MM.1S (cell line): ENCODE measurements at regions not wholly inside any gene's neighbourhood (a gene's known extent, or its start where the extent isn't known, plus 50 kb on each side); places are given as distances from the start of the nearest gene placed in this dataset.

Experiments
- DNase-seq: peaks from one replicate; pipeline ENCODE4 v3.0.0-alpha.2; 2015
- H2AFZ ChIP-seq: fragments of 300-600 bp; sonication (generic); 2 replicates; pipeline ENCODE4 v1.6.0; 2016; ENCODE audit warnings: antibody characterized with exemption, low read length
- H3F3A ChIP-seq: fragments of 300-600 bp; sonication (generic); 2 replicates; pipeline ENCODE4 v1.6.1; 2016; ENCODE audit warnings: mild to moderate bottlenecking, antibody characterized with exemption, low read length, moderate library complexity, mixed read lengths; ENCODE audit not compliant: insufficient read depth
- H3K27ac ChIP-seq: fragments of 300-600 bp; sonication (generic); 2 replicates; pipeline ENCODE4 v1.5.1; 2016; ENCODE audit warnings: mild to moderate bottlenecking, low read length
- H3K27me3 ChIP-seq: fragments of 300-600 bp; sonication (generic); replicated peaks from 2 replicates; pipeline ENCODE4 v1.6.0; 2016; ENCODE audit warnings: low read length; ENCODE audit not compliant: insufficient read depth
- H3K36me3 ChIP-seq: fragments of 300-600 bp; sonication (generic); replicated peaks from 2 replicates; pipeline ENCODE4 v1.6.1; 2016; ENCODE audit warnings: mild to moderate bottlenecking, low read length, mixed read lengths; ENCODE audit not compliant: insufficient read depth
- H3K4me1 ChIP-seq: fragments of 300-600 bp; sonication (generic); 2 replicates; pipeline ENCODE4 v1.6.1; 2016; ENCODE audit warnings: low read length, mixed read lengths
- H3K4me2 ChIP-seq: fragments of 300-600 bp; sonication (generic); 2 replicates; pipeline ENCODE4 v1.6.0; 2016; ENCODE audit warnings: low read depth, low read length
- H3K4me3 ChIP-seq: fragments of 300-600 bp; sonication (generic); 2 replicates; pipeline ENCODE4 v1.5.1; 2016; ENCODE audit warnings: low read length, mixed read lengths
- H3K79me2 ChIP-seq: fragments of 300-600 bp; sonication (generic); 2 replicates; pipeline ENCODE4 v1.6.1; 2016; ENCODE audit warnings: mixed run types, low read length, mixed read lengths
- H3K9ac ChIP-seq: fragments of 300-600 bp; sonication (generic); 2 replicates; pipeline ENCODE4 v1.6.1; 2016; ENCODE audit warnings: low read length, mixed read lengths
- H3K9me2 ChIP-seq: fragments of 300-600 bp; sonication (generic); replicated peaks from 2 replicates; pipeline ENCODE4 v1.6.1; 2016; ENCODE audit warnings: mild to moderate bottlenecking, low read length, mixed read lengths; ENCODE audit not compliant: insufficient read depth
- H3K9me3 ChIP-seq: fragments of 300-600 bp; sonication (generic); replicated peaks from 2 replicates; pipeline ENCODE4 v1.6.1; 2016; ENCODE audit warnings: mild to moderate bottlenecking, low read length, mixed read lengths; ENCODE audit not compliant: insufficient read depth
- H4K20me1 ChIP-seq: fragments of 300-600 bp; sonication (generic); 2 replicates; pipeline ENCODE4 v1.6.1; 2016; ENCODE audit warnings: mild to moderate bottlenecking, low read length, moderate library complexity, mixed read lengths; ENCODE audit not compliant: insufficient read depth
- CTCF ChIP-seq: fragments of 300-600 bp; sonication (generic); IDR thresholded peaks from 2 replicates; pipeline ENCODE4 v1.5.1; 2016; ENCODE audit warnings: antibody characterized with exemption, low read length, mixed read lengths
- EZH2 ChIP-seq: fragments of 300-600 bp; sonication (generic); optimal IDR thresholded peaks from 2 replicates; pipeline ENCODE3; 2017; ENCODE audit warnings: low read depth, mild to moderate bottlenecking, antibody characterized with exemption, low read length, mixed read lengths
- EZH2phosphoT487 ChIP-seq: fragments of 300-600 bp; sonication (generic); IDR thresholded peaks from 2 replicates; pipeline ENCODE4 v1.6.1; 2018; ENCODE audit warnings: antibody characterized with exemption, low read length

- no peaks in the 10 kb centered on the region for H3K27me3 ChIP-seq
- H3K9me2 ChIP-seq = no peaks in the 10 kb centered on the region
- H3F3A ChIP-seq = no peaks in the 10 kb centered on the region
- H3K9ac ChIP-seq = no peak overlapping the region
- no peaks in the 10 kb centered on the region for H3K4me1 ChIP-seq
- no peak overlapping the region for H2AFZ ChIP-seq
- TF ChIP-seq CTCF = no peak
- TF ChIP-seq EZH2 = no peak
- TF ChIP-seq EZH2phosphoT487 = no peak
- no peaks in the 10 kb centered on the region for H4K20me1 ChIP-seq
- no peaks in the 10 kb centered on the region for H3K79me2 ChIP-seq
- H3K9me3 ChIP-seq = no peaks in the 10 kb centered on the region
- no peak overlapping the region for H3K27ac ChIP-seq
- DNase-seq = no peak
- H3K4me3 ChIP-seq = no peak overlapping the region
- H3K4me2 ChIP-seq = no peak overlapping the region
- H3K36me3 ChIP-seq = no peaks in the 10 kb centered on the region
Measured at GRCh38 chr3:187906416-187906815, 161.1 kb upstream of the BCL6 start.

GRCh38 chr3:187906920-187907319 lies 161.7 kb upstream of the BCL6 start:
- Histone ChIP-seq H3K79me2 (no peaks in the 10 kb centered on the region), H3K4me1 (no peaks in the 10 kb centered on the region), H3K36me3 (no peaks in the 10 kb centered on the region), H3K9me3 (no peaks in the 10 kb centered on the region), H3K9ac (no peak overlapping the region), H3K27me3 (no peaks in the 10 kb centered on the region), H3K4me3 (no peak overlapping the region), H3K27ac (no peak overlapping the region), H2AFZ (no peak overlapping the region), H3F3A (no peaks in the 10 kb centered on the region), H3K9me2 (no peaks in the 10 kb centered on the region), H3K4me2 (no peak overlapping the region), H4K20me1 (no peaks in the 10 kb centered on the region)
- TF ChIP-seq EZH2phosphoT487 (no peak), EZH2 (no peak), CTCF (no peak)
- no peak for DNase-seq

- DNase-seq = no peak
- Histone ChIP-seq H3K9me3 (no peaks in the 10 kb centered on the region), H3K36me3 (no peaks in the 10 kb centered on the region), H3K27ac (no peak overlapping the region), H2AFZ (no peak overlapping the region), H3F3A (no peaks in the 10 kb centered on the region), H3K27me3 (no peaks in the 10 kb centered on the region), H3K9me2 (no peaks in the 10 kb centered on the region), H3K4me1 (no peaks in the 10 kb centered on the region), H3K4me3 (no peak overlapping the region), H3K79me2 (no peaks in the 10 kb centered on the region), H4K20me1 (no peaks in the 10 kb centered on the region), H3K9ac (no peak overlapping the region), H3K4me2 (no peak overlapping the region)
- TF ChIP-seq EZH2 = no peak
Measured at GRCh38 chr3:187909866-187910265, 164.6 kb upstream of the BCL6 start.

- no peak for DNase-seq
- no peaks in the 10 kb centered on the region for H3K79me2 ChIP-seq
- H3K4me3 ChIP-seq = no peak overlapping the region
- H3K9me3 ChIP-seq = no peaks in the 10 kb centered on the region
- no peaks in the 10 kb centered on the region for H3K9me2 ChIP-seq
- no peak overlapping the region for H3K9ac ChIP-seq
- no peak overlapping the region for H3K4me2 ChIP-seq
- no peak overlapping the region for H2AFZ ChIP-seq
- no peaks in the 10 kb centered on the region for H3K27me3 ChIP-seq
- no peak overlapping the region for H3K27ac ChIP-seq
- no peaks in the 10 kb centered on the region for H4K20me1 ChIP-seq
- no peaks in the 10 kb centered on the region for H3K4me1 ChIP-seq
- H3F3A ChIP-seq = no peaks in the 10 kb centered on the region
- no peaks in the 10 kb centered on the region for H3K36me3 ChIP-seq
- no peak for TF ChIP-seq EZH2
- TF ChIP-seq EZH2phosphoT487 = no peak
- TF ChIP-seq CTCF = no peak
Measured at GRCh38 chr3:187912007-187912406, 166.7 kb upstream of the BCL6 start.
